Thyroid gland (tissue), 4 donors: ENCODE measurements at regions not wholly inside any gene's neighbourhood (a gene's known extent, or its start where the extent isn't known, plus 50 kb on each side); places are given as distances from the start of the nearest gene placed in this dataset.

ENCODE experiments used
- POLR2A ChIP-seq, 2 donors: fragments of 450-650 bp; IDR thresholded peaks; one replicate each; pipeline ENCODE4 v1.6.1; 2017; ENCODE audit warnings: antibody characterized with exemption in 2 of 2, mild to moderate bottlenecking in 2 of 2, moderate library complexity in 1 of 2
- TF ChIP-seq, protein P1 (sequence below), 6 experiments: fragments of 200-600 bp in 3 of 6; fragments of 450-650 bp in 3 of 6; sonication (generic) in 3 of 6; IDR thresholded peaks; one replicate each; pipeline ENCODE4 v1.5.1; 2016 to 2019; ENCODE audit warnings: antibody characterized with exemption in 6 of 6, mild to moderate bottlenecking in 2 of 6, inconsistent platforms in 1 of 6, moderate library complexity in 1 of 6

GRCh38 chr3:181929501-181929900 lies 217.8 kb downstream of the SOX2 start:
- TF ChIP-seq, protein P1, sequence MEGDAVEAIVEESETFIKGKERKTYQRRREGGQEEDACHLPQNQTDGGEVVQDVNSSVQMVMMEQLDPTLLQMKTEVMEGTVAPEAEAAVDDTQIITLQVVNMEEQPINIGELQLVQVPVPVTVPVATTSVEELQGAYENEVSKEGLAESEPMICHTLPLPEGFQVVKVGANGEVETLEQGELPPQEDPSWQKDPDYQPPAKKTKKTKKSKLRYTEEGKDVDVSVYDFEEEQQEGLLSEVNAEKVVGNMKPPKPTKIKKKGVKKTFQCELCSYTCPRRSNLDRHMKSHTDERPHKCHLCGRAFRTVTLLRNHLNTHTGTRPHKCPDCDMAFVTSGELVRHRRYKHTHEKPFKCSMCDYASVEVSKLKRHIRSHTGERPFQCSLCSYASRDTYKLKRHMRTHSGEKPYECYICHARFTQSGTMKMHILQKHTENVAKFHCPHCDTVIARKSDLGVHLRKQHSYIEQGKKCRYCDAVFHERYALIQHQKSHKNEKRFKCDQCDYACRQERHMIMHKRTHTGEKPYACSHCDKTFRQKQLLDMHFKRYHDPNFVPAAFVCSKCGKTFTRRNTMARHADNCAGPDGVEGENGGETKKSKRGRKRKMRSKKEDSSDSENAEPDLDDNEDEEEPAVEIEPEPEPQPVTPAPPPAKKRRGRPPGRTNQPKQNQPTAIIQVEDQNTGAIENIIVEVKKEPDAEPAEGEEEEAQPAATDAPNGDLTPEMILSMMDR (IDR thresholded peaks at IDR 0.05) = no peak
- no peak for TF ChIP-seq POLR2A (IDR thresholded peaks at IDR 0.05)
